HG03460 (cell line): ENCODE measurements at regions not wholly inside any gene's neighbourhood (a gene's known extent, or its start where the extent isn't known, plus 50 kb on each side); places are given as distances from the start of the nearest gene placed in this dataset.
"Not testable (repeated sequence)": the region's sequence is repeated elsewhere in the genome, so short reads cannot be mapped to it uniquely, and the experiment has no call there.

Experiments used
- ATAC-seq: cut with Tn5 transposase; IDR thresholded peaks from one replicate; pipeline ENCODE4 v1.9.1; 2021; ENCODE audit not compliant: unreplicated experiment

- ATAC-seq, result no peak
Measured at GRCh38 chr2:48183991-48184390, 130.5 kb upstream of the FOXN2 start.

DNA sequence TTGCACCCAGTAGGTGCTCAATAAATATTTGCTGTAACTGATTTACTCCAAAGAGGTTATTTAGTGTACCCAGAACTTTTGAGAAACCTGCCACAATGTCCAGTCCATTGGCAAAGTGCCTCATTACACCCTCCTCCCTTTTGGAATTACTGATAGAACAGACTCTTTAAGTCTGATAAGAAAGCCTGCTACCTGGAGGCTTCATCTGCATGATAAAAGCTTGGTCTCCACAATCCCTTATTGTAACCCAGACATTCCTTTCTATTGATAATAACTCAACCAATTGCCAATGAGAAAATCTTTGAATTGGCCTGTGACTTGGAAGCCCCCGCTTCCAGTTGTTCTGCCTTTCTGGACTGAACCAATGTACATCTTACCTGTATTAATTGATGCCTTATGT is 127.0 kb upstream of the FOXN2 start:
- no peak for ATAC-seq

DNA sequence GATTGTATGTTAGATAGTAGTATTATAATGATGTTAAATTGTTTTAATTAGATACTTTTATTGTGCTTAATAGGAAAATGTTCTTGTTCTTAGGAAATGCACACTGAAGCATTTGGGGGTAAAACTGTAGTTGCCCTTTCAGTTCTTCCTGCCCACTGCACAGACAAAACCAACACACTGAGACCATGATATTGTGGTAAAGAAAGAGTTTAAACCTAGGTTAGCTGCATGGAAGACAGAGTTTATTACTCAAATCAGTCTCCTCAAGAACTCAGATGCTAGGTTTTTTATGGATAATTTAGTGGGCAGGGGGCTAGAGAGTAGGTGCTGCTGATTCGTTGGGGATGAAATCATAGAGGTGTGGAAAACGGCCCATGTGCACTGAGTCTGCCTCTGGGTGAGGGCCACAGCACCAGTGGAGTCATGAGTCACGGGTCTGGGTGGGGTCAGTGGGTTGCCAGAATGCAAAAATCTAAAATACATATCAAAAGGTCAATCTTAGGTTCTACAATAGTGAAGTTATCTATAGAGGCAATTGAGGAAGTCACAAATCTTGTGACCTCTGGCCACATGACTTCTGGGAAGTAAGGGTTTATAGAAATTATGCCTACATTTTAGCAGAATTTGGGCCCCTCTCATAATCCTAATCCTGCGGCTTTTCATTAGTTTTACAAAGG is 124.8 kb upstream of the FOXN2 start:
- ATAC-seq, result no peak

GRCh38 chr2:48190230-48190629 is 124.3 kb upstream of the FOXN2 start:
- no peak for ATAC-seq

DNA sequence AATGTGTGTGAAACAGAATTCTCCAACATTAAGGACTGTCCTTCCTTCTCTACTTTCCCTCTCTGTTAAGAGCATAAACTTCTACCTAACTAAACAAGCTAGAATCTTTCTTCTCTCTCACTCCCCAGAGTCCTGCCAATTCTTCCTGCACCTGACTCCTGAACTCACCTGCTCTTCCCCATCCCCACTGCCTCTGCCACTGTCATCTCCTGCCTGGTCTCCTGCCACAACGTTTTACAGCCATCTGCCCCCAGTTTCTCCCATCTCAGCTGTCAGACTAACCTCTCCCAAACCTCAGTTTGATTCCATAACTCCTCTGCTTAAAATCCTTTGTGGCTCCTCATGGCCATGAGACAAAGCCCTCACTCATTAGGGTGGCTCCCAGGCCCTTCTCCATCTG is 119.8 kb upstream of the FOXN2 start:
- no peak for ATAC-seq

DNA sequence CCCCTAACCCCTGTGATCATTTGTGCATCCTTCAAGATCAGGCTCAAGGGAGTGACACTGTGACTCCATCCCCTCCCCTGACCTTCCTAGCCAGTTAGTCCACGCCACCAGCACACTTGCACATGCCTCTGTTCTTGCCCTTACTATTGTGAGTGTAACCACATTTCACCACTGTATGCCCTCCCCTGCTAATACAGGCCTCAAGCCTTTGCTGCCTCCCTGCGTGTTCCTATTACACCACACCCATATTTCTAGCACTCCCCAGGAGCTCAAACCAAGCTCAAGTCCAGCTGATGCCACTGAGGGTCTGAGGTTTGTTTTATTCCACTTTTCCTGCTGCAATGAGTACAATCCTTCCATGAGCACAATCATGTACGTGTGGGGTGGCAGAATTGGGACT is 119.3 kb upstream of the FOXN2 start:
- no peak for ATAC-seq

GRCh38 chr2:48197618-48198017 is 116.9 kb upstream of the FOXN2 start:
- no peak for ATAC-seq

DNA sequence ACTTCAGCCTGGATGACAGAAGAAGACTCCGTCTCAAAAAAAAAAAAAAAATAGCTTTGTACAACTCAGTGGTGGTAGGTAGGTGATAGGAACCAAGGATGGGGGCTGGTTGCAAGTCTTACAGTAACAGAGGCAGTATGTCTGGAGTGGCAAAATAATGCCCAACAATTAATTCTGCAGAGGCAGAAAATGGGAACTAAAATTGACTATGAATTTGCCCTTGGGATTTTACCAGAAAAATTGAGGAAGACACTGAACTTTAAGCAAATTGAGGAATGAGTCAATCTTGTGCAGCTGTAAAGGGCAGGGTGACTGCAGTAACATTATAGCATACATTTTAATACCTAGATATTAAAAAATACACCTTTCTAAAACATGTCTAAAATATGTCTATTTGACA is 116.1 kb upstream of the FOXN2 start:
- no peak for ATAC-seq

GRCh38 chr2:48199070-48199469 is 115.4 kb upstream of the FOXN2 start:
- ATAC-seq, result no peak

GRCh38 chr2:48200620-48201293 is 113.7 kb upstream of the FOXN2 start:
- ATAC-seq, result no peak

DNA sequence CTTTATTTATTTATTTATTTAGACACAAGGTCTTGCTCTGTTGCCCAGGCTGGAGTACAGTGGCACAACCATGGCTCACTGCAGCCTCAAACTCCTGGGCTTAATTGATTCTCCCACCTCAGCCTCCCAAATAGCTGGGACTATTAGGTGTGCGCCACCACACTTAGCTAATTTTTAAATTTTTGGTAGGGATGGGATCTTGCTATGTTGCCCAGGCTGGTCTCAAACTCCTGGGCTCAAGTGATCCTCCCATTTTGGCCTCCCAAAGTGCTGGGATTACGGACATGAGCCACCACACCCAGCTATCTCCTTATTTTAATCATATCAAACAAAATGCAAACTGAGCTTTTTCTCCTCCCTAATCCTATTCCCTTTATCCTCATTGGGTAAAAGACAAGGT is 113.0 kb upstream of the FOXN2 start:
- not testable (repeated sequence) for ATAC-seq

- no peak for ATAC-seq
Measured at GRCh38 chr2:48202863-48203642, 111.4 kb upstream of the FOXN2 start.

- ATAC-seq, result no peak
Measured at GRCh38 chr2:48203668-48204067, 110.8 kb upstream of the FOXN2 start.

- no peak for ATAC-seq
Measured at GRCh38 chr2:48204750-48205136, 109.7 kb upstream of the FOXN2 start.

DNA sequence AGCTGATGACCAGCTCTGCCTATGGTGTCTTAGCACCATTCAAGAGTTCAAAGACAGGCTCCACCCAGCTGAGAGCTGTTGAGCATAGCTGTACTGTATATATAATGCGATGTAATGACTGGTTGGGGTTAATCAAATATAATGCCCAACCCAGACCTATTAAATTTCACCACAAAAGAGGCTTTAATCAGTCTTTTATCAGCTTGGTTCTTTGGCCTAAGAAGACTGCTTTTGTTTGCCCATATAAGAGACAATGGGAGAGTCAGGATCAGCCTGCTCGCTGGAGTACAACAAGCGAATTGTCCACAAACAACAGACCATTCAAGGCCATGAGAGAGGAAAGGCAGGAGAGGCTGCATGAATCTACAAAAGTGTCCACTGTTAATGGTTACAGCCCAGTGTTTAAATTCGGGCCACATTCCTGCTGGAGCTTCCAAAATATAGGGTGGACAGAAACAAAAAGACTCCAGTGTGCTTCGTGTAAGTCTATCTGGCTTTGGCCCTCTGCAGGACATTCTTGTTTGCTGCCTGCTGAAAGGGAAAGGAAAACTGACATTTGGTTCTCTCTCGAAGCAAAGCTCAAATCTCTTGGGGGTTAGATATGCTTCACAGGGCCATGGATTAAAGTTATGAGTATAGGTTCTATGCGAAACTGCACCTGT is 109.2 kb upstream of the FOXN2 start:
- peak; percentile 78 for ATAC-seq

DNA sequence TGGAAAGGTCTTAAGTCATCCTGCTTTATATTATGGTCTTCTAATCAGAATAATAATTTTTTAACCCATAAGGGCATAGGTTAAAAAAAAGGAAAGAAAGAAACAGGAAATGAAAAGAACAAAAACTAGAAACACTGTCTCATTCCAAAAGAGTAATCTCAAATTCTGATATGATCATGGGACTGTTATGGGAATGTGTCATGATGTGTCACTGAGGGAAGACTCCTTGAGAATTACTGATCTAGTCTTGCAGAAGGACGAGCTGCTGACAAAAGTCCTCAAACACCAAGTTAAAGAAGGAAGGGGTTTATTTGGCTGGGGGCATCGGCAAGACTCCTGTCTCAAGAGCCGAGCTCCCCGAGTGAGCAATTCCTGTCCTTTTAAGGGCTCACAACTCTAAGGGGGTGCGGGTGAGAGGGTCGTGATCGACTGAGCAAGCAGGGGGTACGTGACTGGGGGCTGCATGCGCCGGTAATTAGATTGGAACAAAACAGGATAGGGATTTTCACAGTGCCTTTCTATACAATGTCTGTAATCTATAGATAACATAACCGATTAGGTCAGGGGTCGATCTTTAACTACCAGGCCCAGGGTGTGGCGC is 108.3 kb upstream of the FOXN2 start:
- ATAC-seq, result not testable (repeated sequence)

GRCh38 chr2:48207201-48207641 is 107.3 kb upstream of the FOXN2 start:
- ATAC-seq, result no peak

DNA sequence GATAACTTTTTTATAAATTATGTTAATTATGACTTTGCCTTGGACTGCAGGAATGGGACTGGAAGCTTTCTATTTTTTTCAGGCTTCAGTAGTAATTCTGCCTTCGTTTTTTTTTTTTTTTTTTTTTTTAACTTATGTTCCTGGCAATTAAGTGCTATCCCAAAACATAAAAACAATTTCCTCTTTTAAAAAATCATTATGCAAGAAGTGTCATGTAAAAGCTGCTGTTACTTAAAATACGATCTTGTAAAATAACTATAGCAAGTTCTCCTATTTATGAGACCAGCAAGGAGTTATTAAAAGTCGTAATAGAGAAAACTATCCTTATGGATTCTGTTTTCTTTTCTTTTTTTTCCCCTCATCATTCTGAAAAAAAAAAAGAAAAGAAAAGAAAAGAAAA is 106.6 kb upstream of the FOXN2 start:
- ATAC-seq, result no peak

- ATAC-seq, result no peak
Measured at GRCh38 chr2:48209214-48209885, 105.1 kb upstream of the FOXN2 start.

DNA sequence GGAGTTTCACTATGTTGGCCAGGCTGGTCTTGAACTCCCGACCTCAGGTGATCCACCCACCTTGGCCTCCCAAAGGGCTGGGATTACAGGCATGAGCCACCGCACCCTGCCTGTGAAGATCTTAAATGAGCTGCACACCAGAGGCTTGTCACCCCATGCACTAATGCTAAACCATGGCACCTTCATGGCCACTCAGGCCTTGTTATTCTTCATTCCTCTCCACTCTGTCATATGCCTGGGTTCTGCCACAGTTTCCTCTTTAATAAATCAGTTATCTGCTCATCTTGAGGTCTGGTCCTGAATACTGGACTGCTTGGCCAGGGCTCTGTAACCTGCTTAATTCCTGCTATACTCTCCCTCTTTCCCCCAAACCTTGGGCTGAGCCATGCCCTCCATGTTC is 104.3 kb upstream of the FOXN2 start:
- no peak for ATAC-seq

DNA sequence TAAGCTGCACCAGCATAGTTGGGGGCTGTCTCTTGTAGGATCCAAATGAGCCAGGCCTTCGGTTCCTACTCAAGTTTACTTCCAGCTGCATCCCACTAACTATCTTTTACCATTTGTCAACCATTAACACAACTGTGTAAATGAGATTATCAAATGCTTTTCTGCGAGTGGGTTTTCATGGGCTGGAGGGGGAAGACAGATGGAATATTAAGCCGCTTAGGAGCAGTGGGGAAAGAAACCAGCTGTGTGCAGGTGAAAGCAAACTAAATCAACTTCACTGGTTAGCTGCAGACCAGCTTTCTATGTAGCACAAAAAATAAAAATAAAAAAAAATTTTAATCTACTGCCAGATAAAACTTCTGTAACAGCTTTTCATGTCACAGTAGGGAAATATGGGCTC is 100.8 kb upstream of the FOXN2 start:
- ATAC-seq, result no peak
